Esophagus muscularis mucosa (tissue), 3 donors: ENCODE measurements at regions not wholly inside any gene's neighbourhood (a gene's known extent, or its start where the extent isn't known, plus 50 kb on each side); places are given as distances from the start of the nearest gene placed in this dataset.

Experiments used
- POLR2AphosphoS5 ChIP-seq, 2 donors: sonication (generic); formaldehyde crosslinking; IDR thresholded peaks; one replicate each; pipeline ENCODE4 v1.6.1; 2017; ENCODE audit warnings: antibody characterized with exemption in 2 of 2
- TF ChIP-seq, protein P1 (sequence below), 3 experiments: fragments of 200-600 bp in 2 of 3; fragments of 450-650 bp in 1 of 3; sonication (generic) in 2 of 3; IDR thresholded peaks; one replicate each; pipeline ENCODE4 v1.5.1; 2017 to 2019; ENCODE audit warnings: antibody characterized with exemption in 3 of 3, mild to moderate bottlenecking in 2 of 3, moderate library complexity in 1 of 3

DNA sequence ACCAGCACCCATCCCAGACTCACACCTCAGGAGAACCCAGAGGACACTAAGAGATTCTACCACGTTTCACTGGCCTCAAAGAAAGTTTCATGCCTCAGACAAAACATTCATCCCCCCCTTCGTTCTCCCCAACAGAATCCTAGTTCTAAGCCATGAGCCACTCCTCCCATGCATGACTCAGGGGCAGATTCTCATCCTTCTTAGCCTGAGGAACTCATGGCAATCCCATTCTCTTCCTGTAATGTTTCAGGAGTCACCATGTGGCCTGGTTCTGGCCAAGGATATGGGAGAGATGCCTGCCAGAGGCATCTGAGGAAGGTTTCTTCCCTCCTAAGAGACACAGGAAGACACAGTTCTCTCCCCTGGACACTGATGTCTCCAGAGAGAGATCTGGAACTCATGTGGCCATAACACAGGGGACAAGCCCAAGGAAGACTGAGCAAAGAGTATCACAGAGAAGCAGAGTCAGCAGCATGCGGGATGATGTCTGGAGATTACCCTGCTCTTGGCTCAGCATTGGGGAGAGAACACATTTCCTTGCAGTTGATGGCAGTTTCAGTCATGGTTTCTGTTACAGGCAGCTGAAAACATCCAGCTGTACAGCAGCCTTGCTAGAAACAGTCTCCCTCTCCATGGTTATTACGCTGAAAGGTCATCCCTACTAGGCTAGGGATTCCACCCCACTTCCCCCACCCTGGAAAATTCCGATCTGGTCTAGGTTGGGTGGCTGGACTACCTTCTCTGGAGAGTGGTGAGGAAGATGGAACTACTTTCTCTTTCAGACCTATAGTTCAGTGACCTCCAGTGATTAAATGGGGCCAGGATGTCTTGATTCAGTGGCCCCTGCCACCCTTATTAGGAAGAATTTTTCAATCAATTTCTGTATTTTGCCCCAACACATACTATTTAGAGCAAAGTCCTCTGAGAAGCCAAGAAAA lies 115.4 kb downstream of the ZNF608 start:
- TF ChIP-seq, protein P1, sequence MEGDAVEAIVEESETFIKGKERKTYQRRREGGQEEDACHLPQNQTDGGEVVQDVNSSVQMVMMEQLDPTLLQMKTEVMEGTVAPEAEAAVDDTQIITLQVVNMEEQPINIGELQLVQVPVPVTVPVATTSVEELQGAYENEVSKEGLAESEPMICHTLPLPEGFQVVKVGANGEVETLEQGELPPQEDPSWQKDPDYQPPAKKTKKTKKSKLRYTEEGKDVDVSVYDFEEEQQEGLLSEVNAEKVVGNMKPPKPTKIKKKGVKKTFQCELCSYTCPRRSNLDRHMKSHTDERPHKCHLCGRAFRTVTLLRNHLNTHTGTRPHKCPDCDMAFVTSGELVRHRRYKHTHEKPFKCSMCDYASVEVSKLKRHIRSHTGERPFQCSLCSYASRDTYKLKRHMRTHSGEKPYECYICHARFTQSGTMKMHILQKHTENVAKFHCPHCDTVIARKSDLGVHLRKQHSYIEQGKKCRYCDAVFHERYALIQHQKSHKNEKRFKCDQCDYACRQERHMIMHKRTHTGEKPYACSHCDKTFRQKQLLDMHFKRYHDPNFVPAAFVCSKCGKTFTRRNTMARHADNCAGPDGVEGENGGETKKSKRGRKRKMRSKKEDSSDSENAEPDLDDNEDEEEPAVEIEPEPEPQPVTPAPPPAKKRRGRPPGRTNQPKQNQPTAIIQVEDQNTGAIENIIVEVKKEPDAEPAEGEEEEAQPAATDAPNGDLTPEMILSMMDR (IDR thresholded peaks at IDR 0.05), result no peak
- TF ChIP-seq POLR2AphosphoS5 (IDR thresholded peaks at IDR 0.05), result no peak
